Endodermal cell (in vitro differentiated cells): ENCODE measurements at regions not wholly inside any gene's neighbourhood (a gene's known extent, or its start where the extent isn't known, plus 50 kb on each side); places are given as distances from the start of the nearest gene placed in this dataset.

Experiments
- DNase-seq: peaks from one replicate; pipeline ENCODE4 v3.0.0-alpha.2; 2017
- H3K27ac ChIP-seq: 2 replicates; pipeline ENCODE4 v1.5.1; 2013; ENCODE audit warnings: mild to moderate bottlenecking, low read depth, low read length, moderate library complexity
- H3K27me3 ChIP-seq: 2 replicates; pipeline ENCODE4 v1.6.1; 2013; ENCODE audit warnings: mild to moderate bottlenecking, low read length, moderate library complexity; ENCODE audit not compliant: insufficient read depth, control insufficient read depth, poor library complexity, severe bottlenecking
- H3K36me3 ChIP-seq: 2 replicates; pipeline ENCODE4 v1.7.0; 2013; ENCODE audit warnings: mild to moderate bottlenecking, low read length, moderate library complexity; ENCODE audit not compliant: control insufficient read depth, insufficient read depth
- H3K4me1 ChIP-seq: one replicate; pipeline ENCODE4 v1.7.0; 2013; ENCODE audit warnings: low read length; ENCODE audit not compliant: control insufficient read depth, insufficient read depth
- H3K4me3 ChIP-seq: 2 replicates; pipeline ENCODE4 v1.5.1; 2013; ENCODE audit warnings: mild to moderate bottlenecking, low read length, moderate library complexity
- H3K9ac ChIP-seq: 2 replicates; pipeline ENCODE4 v1.6.1; 2013; ENCODE audit warnings: mild to moderate bottlenecking, low read length, moderate library complexity; ENCODE audit not compliant: poor library complexity, severe bottlenecking; ENCODE audit errors: extremely low read depth
- H3K9me3 ChIP-seq: 2 replicates; pipeline ENCODE4 v1.6.1; 2013; ENCODE audit warnings: mild to moderate bottlenecking, low read length, moderate library complexity; ENCODE audit not compliant: control insufficient read depth
- H3K27ac Mint-ChIP-seq: 2 replicates; pipeline ENCODE4 v1.8.0; 2020; ENCODE audit warnings: mixed read lengths
- H3K27me3 Mint-ChIP-seq: 2 replicates; pipeline ENCODE4 v1.8.0; 2021; ENCODE audit warnings: mild to moderate bottlenecking, mixed read lengths; ENCODE audit not compliant: insufficient read depth
- H3K36me3 Mint-ChIP-seq: 2 replicates; pipeline ENCODE4 v1.8.0; 2020; ENCODE audit warnings: low read depth, mixed read lengths
- H3K4me1 Mint-ChIP-seq: 2 replicates; pipeline ENCODE4 v1.8.0; 2020; ENCODE audit warnings: mixed read lengths
- H3K4me3 Mint-ChIP-seq: 2 replicates; pipeline ENCODE4 v1.8.0; 2020; ENCODE audit warnings: mild to moderate bottlenecking, moderate library complexity, mixed read lengths
- H3K9me3 Mint-ChIP-seq: 2 replicates; pipeline ENCODE4 v1.8.0; 2020; ENCODE audit warnings: mild to moderate bottlenecking, mixed read lengths
- CTCF ChIP-seq: fragments of 200-600 bp; sonication (generic); conservative IDR thresholded peaks from 2 replicates; pipeline ENCODE4 v1.5.0; 2021; ENCODE audit warnings: antibody characterized with exemption, mild to moderate bottlenecking
- WGBS, 2 experiments: methylation state at CpG; one replicate each; pipeline versions ENCODE4 v1.1.5 to v1.1.7; 2013; ENCODE audit warnings: missing lambda C conversion rate in 2 of 2, mixed read lengths in 1 of 2; ENCODE audit not compliant: insufficient coverage in 1 of 2, insufficient read length in 1 of 2; 5-methylcytosine and 5-hydroxymethylcytosine counted together

GRCh38 chr7:156430109-156430508, 210.5 kb upstream of the RNF32 start:
- no peaks in the 10 kb centered on the region for H3K36me3 ChIP-seq
- H3K4me1 Mint-ChIP-seq: no peaks in the 10 kb centered on the region
- no peaks in the 10 kb centered on the region for H3K4me1 ChIP-seq
- 90% methylated on average over 4 to 7 of the region's 7 CpGs for WGBS, 2 experiments
- DNase-seq: no peak
- no peak overlapping the region for H3K9ac ChIP-seq
- no peaks in the 10 kb centered on the region for H3K27me3 ChIP-seq
- no peaks in the 10 kb centered on the region for H3K9me3 Mint-ChIP-seq
- H3K36me3 Mint-ChIP-seq: no peaks in the 10 kb centered on the region
- H3K9me3 ChIP-seq: no peaks in the 10 kb centered on the region
- H3K27ac ChIP-seq: no peak overlapping the region
- peaks cover 2% of the 10 kb centered on the region for H3K27me3 Mint-ChIP-seq
- H3K4me3 Mint-ChIP-seq: no peak overlapping the region
- TF ChIP-seq CTCF: no peak
- no peak overlapping the region for H3K4me3 ChIP-seq
- no peak overlapping the region for H3K27ac Mint-ChIP-seq

GRCh38 chr7:156429514-156429913, 211.1 kb upstream of the RNF32 start:
- Mint-ChIP-seq H3K4me1 (no peaks in the 10 kb centered on the region), H3K27me3 (no peaks in the 10 kb centered on the region), H3K36me3 (no peaks in the 10 kb centered on the region), H3K27ac (no peak overlapping the region), H3K4me3 (no peak overlapping the region), H3K9me3 (no peaks in the 10 kb centered on the region)
- 94 to 100% methylated on average over 5 of the region's 5 CpGs for WGBS, 2 experiments
- no peaks in the 10 kb centered on the region for H3K36me3 ChIP-seq
- H3K9me3 ChIP-seq: no peaks in the 10 kb centered on the region
- H3K9ac ChIP-seq: no peak overlapping the region
- H3K27ac ChIP-seq: no peak overlapping the region
- no peak for TF ChIP-seq CTCF
- no peaks in the 10 kb centered on the region for H3K4me1 ChIP-seq
- no peak for DNase-seq
- H3K4me3 ChIP-seq: no peak overlapping the region
- no peaks in the 10 kb centered on the region for H3K27me3 ChIP-seq

- Mint-ChIP-seq H3K4me1 (no peaks in the 10 kb centered on the region), H3K27ac (no peak overlapping the region), H3K4me3 (no peak overlapping the region), H3K27me3 (no peaks in the 10 kb centered on the region), H3K9me3 (peaks cover 4% of the 10 kb centered on the region), H3K36me3 (no peaks in the 10 kb centered on the region)
- H3K36me3 ChIP-seq: no peaks in the 10 kb centered on the region
- no peak for TF ChIP-seq CTCF
- DNase-seq: no peak
- no peaks in the 10 kb centered on the region for H3K9me3 ChIP-seq
- H3K27ac ChIP-seq: no peak overlapping the region
- H3K9ac ChIP-seq: no peak overlapping the region
- no peak overlapping the region for H3K4me3 ChIP-seq
- no peaks in the 10 kb centered on the region for H3K27me3 ChIP-seq
- no peaks in the 10 kb centered on the region for H3K4me1 ChIP-seq
Observed at GRCh38 chr7:156423876-156424275, 216.7 kb upstream of the RNF32 start.
